NCI-H524 (cell line): ENCODE measurements at regions not wholly inside any gene's neighbourhood (a gene's known extent, or its start where the extent isn't known, plus 50 kb on each side); places are given as distances from the start of the nearest gene placed in this dataset.

ENCODE experiments used
- DNase-seq, 2 experiments: peaks; one replicate each; lab custom pipeline; 2025; lab: John Stamatoyannopoulos, UW

- DNase-seq: no peak
Measured at GRCh38 chr16:86117756-86118155, 218.8 kb downstream of the IRF8 start.

- no peak for DNase-seq
Measured at GRCh38 chr16:86118467-86119307, 219.7 kb downstream of the IRF8 start.

DNA sequence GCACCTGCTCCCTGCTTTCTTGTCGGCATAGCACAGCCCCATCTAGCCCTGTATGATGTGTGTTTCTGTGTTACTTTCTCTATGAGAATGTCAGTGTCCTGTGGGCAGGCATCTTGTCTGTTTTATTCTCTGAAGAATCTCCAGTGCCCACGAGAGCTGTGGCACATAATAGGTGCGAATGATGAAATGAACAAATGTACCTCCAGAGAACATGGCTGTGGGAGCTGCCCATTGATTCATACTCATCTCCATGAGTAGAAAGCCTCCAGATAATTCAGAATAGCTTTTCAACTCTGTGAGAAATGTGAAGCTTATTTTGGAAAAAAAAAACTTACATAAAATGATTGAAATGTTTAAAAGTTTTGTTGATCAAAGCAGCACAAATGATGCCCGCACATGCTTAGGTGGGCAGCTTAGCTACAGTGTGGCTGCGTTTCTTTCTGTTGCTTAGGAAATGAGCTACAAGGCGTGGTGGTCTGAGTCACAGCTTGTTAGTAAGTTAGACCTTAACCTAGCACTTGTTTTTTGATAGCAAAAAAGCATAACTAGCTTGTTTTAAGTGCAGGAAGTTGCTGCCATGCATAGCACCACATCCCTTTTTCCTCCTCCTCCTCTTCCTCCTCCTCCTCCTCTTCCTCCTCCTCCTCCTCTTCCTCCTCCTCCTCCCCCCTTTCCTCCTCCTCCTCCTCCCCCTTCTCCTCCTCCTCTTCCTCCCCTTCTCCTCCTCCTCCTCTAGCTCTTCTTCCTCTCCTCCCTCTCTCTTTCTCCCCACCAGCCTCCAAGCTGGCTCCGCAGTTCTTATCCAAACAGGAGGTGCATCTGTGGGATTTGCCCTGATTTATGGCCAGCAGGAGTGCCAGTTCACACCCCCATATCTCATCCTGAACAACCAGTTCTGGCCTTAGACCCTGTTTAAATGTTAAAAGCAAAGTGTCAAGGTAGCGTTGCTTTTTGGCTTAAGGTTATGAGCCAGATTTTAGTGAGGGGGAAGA is 221.5 kb downstream of the IRF8 start:
- DNase-seq: no peak

DNA sequence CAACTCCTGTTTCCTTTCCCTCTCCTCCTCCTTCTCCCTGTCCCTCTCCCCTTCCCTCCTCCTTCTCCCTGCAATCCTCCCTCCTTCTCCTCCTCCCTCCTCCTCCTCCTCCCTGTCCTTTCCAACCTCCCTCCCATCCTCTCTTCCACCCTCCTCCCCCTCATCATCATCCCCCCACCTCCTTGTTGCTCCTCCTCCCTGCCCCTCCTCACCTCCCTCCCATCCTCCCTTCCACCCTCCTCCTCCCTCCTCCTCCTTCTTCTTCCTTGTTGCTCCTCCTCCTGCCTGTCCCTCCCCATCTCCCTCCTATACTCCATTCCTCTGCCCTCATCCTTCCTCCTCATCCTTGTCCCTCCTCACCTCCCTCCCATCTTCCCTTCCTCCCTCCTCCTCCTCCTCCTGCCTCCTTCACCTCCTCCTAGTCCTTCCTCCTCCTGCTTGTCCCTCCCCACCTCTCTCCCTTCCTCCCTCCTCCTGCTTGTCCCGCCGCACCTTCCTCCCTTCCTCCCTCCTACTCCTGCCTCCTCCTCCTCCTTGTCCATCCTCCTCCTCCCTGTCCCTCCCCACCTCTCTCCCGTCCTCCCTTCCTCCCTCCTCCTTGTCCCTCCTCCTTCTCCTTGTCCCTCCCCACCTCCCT is 222.5 kb downstream of the IRF8 start:
- no peak for DNase-seq

- DNase-seq: no peak
Measured at GRCh38 chr16:86122681-86123342, 223.8 kb downstream of the IRF8 start.

DNA sequence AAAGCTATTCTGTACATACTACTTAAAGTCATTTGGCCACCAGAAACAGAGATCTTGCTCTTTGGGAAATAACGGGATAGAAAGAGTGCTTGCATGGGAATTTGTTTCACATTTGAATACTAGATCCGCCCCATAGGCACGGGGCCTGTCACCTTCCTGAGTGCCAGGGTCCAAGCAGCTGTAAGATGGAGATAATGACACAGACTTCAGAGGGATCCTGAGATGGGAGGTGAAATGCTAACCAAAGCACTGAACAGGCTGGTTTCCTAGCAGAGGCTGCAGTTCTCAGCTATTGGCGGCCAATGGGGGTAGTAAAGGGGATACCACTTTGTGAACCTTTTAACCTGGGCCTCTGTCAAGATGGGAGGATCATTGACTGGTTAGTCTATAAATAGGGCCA is 225.4 kb downstream of the IRF8 start:
- DNase-seq: no peak

DNA sequence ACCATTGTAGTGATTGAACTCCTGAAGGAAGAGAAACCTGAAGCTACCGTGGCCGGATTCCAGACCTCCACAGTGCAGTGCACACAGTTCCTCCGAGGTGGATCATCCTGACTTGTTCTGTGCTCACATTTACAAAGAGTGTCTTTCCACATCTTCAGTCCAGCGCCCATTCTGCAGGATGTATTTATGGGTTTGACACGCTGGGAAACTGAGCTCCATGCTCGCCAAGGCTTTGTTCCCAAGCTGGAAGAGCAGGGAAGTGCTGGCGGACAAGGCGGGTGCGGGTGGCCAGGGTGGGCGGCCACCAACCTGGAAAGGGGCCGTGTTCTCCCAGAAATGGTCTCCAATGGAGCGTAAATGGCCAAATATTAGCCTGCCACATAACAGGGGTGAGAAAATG is 227.9 kb downstream of the IRF8 start:
- no peak for DNase-seq

DNA sequence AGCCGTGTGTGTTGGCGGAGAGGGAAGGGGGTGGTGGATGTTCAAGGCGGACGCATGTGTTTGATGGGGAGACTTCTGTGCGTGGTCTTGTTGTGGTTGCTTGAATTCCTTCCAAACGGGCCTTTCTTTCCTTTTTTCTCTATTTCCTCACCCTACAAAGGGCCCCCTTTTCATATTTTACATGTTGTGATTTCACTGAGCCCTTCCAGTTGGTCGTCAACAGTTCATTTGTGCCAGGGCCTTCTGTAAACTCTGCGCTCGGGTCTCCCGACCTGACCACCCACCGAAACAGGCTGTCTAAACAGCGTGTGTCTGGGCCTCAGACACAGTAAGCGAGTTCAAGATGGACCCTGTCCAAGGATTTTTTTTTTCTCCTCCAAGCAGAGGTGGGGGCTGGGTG is 228.4 kb downstream of the IRF8 start:
- no peak for DNase-seq

- DNase-seq: no peak
Measured at GRCh38 chr16:86128246-86128645, 229.3 kb downstream of the IRF8 start.

GRCh38 chr16:86129541-86129940 is 230.6 kb downstream of the IRF8 start:
- no peak for DNase-seq

- no peak for DNase-seq
Measured at GRCh38 chr16:86133377-86133776, 234.4 kb downstream of the IRF8 start.

DNA sequence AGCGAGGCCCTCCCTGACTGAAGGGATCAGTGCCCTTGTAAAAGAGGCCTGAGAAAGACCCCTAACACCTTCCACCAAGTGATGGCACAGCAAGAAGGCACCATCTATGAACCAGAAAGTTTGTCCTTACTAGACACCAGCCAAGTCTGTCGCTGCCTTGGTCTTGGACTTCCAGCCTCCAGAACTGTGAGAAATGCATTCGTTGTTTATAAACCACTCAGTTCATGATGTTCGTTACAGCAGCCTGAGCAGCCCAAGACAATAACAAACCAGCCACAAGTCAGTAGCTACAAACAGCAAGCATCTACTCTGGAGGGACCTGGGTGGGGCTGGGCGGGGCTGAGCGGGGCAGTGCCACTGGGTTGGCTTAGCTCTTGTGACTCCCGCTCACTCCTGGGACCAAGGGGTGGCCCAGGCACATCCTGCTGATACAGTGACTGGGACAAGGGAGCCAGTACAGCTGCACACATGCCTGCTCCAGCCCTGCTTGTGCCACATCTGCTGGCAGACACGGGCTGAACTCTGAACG is 234.9 kb downstream of the IRF8 start:
- DNase-seq: no peak

GRCh38 chr16:86134802-86135461 is 236.0 kb downstream of the IRF8 start:
- no peak for DNase-seq

DNA sequence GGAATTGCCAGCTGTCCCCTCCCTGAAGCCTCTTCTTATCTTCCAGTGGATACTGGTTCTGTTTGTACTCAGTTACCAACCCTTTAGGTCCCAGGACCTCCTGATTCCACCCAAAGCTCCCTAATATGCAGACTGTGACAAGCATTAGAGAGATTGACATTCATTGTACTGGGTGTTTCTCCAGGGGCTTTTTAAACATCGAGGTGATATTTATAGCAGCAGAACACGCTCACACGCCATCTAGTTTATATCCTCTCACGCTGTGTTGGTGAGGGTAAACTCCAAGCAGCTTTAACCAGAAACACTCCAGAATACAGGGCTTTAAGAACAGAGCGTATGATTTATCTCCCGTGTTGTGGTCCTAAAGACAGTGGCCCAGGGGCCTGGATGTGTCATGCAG is 238.4 kb downstream of the IRF8 start:
- no peak for DNase-seq

DNA sequence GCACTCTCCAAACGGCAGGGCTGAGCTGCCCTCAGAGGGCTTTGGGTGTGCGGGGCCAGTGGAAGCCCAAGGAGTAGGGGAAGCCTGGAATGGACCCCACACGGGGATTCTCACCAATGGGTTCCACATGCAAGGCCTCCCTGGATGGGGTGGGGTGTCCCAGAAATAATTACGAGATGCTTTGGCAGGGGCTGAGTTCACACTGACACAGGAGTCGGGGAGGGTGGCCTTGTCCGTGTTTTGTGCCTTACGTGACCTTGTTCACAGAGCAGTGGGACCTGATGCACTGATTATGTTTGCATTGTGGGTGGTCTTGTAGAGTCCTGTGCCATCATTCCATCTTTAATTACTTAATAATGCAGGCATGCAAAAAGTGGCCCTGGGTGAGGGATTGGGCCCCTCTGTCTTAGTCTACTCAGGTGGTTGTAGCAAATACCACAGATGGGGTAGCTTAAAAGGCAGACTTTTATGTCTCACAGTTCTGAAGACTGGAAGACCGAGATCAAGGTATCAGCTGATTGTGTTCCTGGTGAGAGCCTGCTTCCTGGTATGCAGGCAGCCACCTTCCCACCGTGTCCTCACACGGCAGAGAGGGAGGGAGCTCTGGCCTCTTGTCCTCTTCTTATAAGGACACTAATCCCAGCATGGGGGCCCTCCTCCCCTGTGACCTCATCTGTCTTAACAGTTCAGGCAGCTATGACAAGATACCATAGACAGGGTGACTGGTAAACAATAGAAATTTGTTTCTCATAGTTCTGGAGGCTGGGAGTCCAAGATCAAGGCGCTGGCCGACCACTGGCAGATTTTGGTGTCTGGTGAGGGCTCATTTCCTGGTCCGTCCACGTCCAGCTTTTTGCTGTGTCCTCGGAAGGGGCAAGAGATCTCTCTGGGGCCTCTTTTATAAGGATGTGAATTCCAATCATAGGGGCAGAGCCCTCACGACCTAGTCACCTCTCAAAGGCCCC is 239.4 kb downstream of the IRF8 start:
- no peak for DNase-seq

GRCh38 chr16:86142801-86143236 is 243.9 kb downstream of the IRF8 start:
- DNase-seq: no peak

GRCh38 chr16:86143666-86144065 is 244.7 kb downstream of the IRF8 start:
- DNase-seq: no peak

DNA sequence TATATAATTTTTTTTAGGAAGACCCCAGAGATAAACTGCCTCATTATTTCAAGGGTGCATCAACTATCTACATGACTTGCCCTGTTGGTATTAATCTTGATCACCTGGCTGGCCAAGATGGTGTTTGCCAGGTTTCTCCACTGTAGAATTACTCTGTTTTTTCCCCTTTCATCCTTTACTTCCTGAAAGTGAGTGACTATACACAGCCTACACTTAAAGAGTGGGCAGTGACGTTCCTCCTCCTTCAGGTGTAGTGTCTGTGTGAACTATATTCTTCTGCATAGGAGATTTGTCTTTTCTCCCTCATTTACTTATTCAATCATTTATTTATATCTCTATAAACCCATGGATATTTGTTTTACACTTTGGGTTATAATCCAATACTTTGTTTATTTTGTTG is 246.7 kb downstream of the IRF8 start:
- DNase-seq: no peak

DNA sequence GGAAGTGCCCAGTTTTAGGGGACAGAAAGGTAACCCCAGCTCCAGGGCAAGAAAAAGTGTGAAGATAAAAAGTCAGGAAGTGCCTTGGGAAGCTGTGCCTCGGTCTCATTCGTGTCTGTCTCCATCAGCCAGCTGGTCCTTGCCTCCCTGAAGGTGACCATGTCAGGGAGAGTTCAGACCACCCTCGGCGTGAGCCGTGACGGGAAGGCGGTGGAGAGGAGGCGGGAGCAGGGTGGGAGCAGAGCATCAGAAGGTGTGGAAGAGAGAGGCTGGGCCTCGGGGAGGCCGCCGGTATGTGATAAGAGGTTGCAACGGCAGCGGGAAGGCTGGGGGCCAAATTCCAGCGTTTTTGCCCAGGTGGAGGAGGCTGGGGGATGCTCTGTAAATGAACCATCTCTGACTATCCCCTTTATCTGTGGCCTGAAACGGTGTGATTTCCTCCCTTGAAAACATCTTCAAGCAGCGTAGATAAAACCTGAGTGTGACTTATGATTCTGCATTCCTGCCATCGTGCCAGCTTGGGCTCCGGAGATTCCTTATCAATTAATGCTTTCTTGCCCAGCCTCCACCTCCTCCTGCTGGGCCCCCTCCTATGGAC is 251.8 kb downstream of the IRF8 start:
- no peak for DNase-seq
